Tibial artery (tissue), 4 donors: ENCODE measurements at regions not wholly inside any gene's neighbourhood (a gene's known extent, or its start where the extent isn't known, plus 50 kb on each side); places are given as distances from the start of the nearest gene placed in this dataset.
A peak's percentile ranks its signal among the peaks of the same experiment; 100 is the strongest.

Experiments used
- DNase-seq, 2 donors: peaks; one replicate each; pipeline ENCODE4 v3.0.0-alpha.2; 2019
- H3K27ac ChIP-seq, 2 donors: fragments of 200-600 bp; sonication (generic) in 1 of 2; 1 replicate in 1 of 2; 2 replicates in 1 of 2; pipeline ENCODE4 v1.5.1; 2018 to 2019; ENCODE audit warnings: mild to moderate bottlenecking in 1 of 2
- H3K27me3 ChIP-seq, 2 donors: fragments of 200-600 bp; sonication (generic) in 1 of 2; one replicate each; pipeline versions ENCODE4 v1.5.1 to v1.6.0; 2016 to 2019
- H3K36me3 ChIP-seq, 3 donors: fragments of 200-600 bp; sonication (generic) in 2 of 3; one replicate each; pipeline ENCODE4 v1.5.1; 2016 to 2019; ENCODE audit warnings: mild to moderate bottlenecking in 2 of 3
- H3K4me1 ChIP-seq, 4 donors: fragments of 200-600 bp; sonication (generic) in 2 of 4; 1 replicate in 3 of 4; 2 replicates in 1 of 4; pipeline ENCODE4 v1.5.1; 2016 to 2019
- H3K4me3 ChIP-seq, 2 donors: fragments of 200-600 bp; sonication (generic) in 1 of 2; 1 replicate in 1 of 2; 2 replicates in 1 of 2; pipeline ENCODE4 v1.5.1; 2018 to 2019; ENCODE audit warnings: mild to moderate bottlenecking in 2 of 2
- H3K9me3 ChIP-seq, 3 donors: fragments of 200-600 bp; sonication (generic) in 1 of 3; one replicate each; pipeline ENCODE4 v1.5.1; 2016 to 2019
- intact Hi-C: fragments of 100-400 bp; cut with DNase I; formaldehyde crosslinking; loops from one replicate; pipeline ENCODE4 v1.15.0; 2023; ENCODE audit warnings: low total_unique reads
- TF ChIP-seq, protein P1 (sequence below), 2 experiments: fragments of 200-600 bp in 1 of 2; fragments of 450-650 bp in 1 of 2; IDR thresholded peaks; one replicate each; pipeline ENCODE4 v1.5.1; 2017 to 2019; ENCODE audit warnings: antibody characterized with exemption in 2 of 2, mild to moderate bottlenecking in 1 of 2, moderate library complexity in 1 of 2

- Histone ChIP-seq H3K36me3 (no peaks in the 10 kb centered on the region), H3K9me3 (no peaks in the 10 kb centered on the region), H3K4me3 (no peak overlapping the region), H3K27ac (no peak overlapping the region), H3K4me1 (no peaks in the 10 kb centered on the region), H3K27me3 (no peaks in the 10 kb centered on the region)
- no peak for DNase-seq
- intact Hi-C loops = no loop called here
- TF ChIP-seq, protein P1, sequence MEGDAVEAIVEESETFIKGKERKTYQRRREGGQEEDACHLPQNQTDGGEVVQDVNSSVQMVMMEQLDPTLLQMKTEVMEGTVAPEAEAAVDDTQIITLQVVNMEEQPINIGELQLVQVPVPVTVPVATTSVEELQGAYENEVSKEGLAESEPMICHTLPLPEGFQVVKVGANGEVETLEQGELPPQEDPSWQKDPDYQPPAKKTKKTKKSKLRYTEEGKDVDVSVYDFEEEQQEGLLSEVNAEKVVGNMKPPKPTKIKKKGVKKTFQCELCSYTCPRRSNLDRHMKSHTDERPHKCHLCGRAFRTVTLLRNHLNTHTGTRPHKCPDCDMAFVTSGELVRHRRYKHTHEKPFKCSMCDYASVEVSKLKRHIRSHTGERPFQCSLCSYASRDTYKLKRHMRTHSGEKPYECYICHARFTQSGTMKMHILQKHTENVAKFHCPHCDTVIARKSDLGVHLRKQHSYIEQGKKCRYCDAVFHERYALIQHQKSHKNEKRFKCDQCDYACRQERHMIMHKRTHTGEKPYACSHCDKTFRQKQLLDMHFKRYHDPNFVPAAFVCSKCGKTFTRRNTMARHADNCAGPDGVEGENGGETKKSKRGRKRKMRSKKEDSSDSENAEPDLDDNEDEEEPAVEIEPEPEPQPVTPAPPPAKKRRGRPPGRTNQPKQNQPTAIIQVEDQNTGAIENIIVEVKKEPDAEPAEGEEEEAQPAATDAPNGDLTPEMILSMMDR (IDR thresholded peaks at IDR 0.05) = no peak
Measured at GRCh38 chr7:84528756-84529479, 334.3 kb upstream of the SEMA3A start.

GRCh38 chr7:84524714-84525694 lies 330.4 kb upstream of the SEMA3A start:
- peak in 1 of 2 donors; percentile 20 for DNase-seq
- Histone ChIP-seq H3K27ac (no peak overlapping the region), H3K27me3 (no peaks in the 10 kb centered on the region), H3K36me3 (no peaks in the 10 kb centered on the region), H3K4me1 (no peaks in the 10 kb centered on the region), H3K4me3 (no peak overlapping the region), H3K9me3 (peaks cover 0 to 4% (median 0%) of the 10 kb centered on the region in 3 donors)
- TF ChIP-seq, protein P1 (IDR thresholded peaks at IDR 0.05) = no peak
- intact Hi-C loops = no loop called here

DNA sequence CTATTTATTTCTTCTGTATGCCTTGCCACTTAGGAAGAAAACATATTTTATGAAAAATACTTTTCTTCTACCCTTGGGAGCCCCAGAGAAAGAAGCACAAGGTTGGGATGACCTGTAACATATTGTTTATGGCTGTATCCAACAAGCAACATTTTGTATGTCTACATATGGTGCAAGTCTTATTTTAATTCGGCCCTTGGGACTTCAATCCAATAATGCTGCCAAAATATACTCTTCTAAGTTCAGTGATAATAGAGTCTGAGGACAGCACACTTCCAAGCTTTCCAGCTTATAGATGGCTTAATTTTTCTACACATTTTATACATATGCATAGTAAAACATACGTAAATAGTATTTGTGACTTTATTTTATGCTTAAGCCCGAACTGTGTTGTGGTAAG lies 318.5 kb upstream of the SEMA3A start:
- H3K27me3 ChIP-seq = no peaks in the 10 kb centered on the region
- TF ChIP-seq, protein P1 (IDR thresholded peaks at IDR 0.05) = no peak
- H3K4me3 ChIP-seq = no peak overlapping the region
- no peaks in the 10 kb centered on the region for H3K9me3 ChIP-seq
- DNase-seq = no peak
- intact Hi-C loops = no loop called here
- no peak overlapping the region for H3K27ac ChIP-seq
- peaks cover 0 to 22% (median 0%) of the 10 kb centered on the region in 4 donors for H3K4me1 ChIP-seq
- no peaks in the 10 kb centered on the region for H3K36me3 ChIP-seq

DNA sequence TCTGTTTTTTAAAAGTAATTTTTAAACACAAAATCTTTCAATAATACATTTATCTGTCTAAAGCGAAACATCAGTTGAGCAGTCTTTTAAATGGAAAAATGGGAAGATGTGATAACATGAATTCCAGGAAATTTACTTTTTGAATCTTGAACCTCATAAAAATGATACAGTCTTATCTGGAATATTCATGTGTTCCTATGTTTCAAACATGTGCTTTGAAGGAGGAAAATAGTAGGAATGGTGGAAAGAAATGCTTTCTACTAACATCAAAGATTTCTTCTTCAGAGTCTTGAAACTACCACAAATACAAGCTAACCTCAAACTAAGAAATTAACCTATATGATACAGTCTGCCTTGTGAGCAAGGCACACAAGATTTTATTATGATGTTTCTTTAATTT lies 317.5 kb upstream of the SEMA3A start:
- intact Hi-C loops = no loop called here
- Histone ChIP-seq H3K4me1 (peaks cover 0 to 22% (median 0%) of the 10 kb centered on the region in 4 donors), H3K27ac (no peak overlapping the region), H3K36me3 (no peaks in the 10 kb centered on the region), H3K4me3 (no peak overlapping the region), H3K9me3 (no peaks in the 10 kb centered on the region), H3K27me3 (no peaks in the 10 kb centered on the region)
- no peak for DNase-seq
- TF ChIP-seq, protein P1 (IDR thresholded peaks at IDR 0.05) = no peak

DNA sequence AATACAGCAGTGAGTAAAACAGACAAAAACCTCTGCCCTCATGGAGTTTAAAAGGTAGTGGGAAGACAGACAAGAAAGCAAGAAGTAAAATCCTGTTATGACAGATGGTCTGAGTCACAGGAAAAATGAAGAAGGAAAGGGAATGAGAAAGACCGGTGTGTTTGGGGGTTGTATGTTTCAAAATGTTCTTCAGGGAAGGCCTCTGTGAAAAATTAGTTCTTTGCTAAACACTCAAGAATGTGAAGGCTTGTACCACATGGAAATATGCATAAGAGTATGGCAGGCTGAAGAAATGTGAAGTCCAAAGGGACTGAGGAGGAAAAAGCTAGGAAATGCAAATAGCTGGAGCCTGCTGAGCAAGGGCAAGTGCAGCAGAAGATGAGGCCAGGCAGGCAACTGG lies 315.9 kb upstream of the SEMA3A start:
- intact Hi-C loops = no loop called here
- no peaks in the 10 kb centered on the region for H3K9me3 ChIP-seq
- no peaks in the 10 kb centered on the region for H3K36me3 ChIP-seq
- H3K4me3 ChIP-seq = no peak overlapping the region
- no peak overlapping the region for H3K27ac ChIP-seq
- no peak for DNase-seq
- H3K27me3 ChIP-seq = no peaks in the 10 kb centered on the region
- H3K4me1 ChIP-seq = peaks cover 0 to 22% (median 0%) of the 10 kb centered on the region in 4 donors
- TF ChIP-seq, protein P1 (IDR thresholded peaks at IDR 0.05) = no peak
